SK-N-SH (cell line): ENCODE measurements at regions not wholly inside any gene's neighbourhood (a gene's known extent, or its start where the extent isn't known, plus 50 kb on each side); places are given as distances from the start of the nearest gene placed in this dataset.

ENCODE experiments used
- CTCF ChIA-PET: fragments of 300-600, 350-600 bp; formaldehyde crosslinking; extraction: SDS; loops from one replicate; lab custom pipeline; 2021; lab: Yijun Ruan, JAX
- POLR2A ChIA-PET: fragments of 350-600 bp; sonication (Branson Sonifier 250); formaldehyde crosslinking; extraction: SDS; loops from one replicate; lab custom pipeline; 2020; ENCODE audit warnings: antibody characterized with exemption, inconsistent platforms; lab: Yijun Ruan, JAX
- DNase-seq: peaks from one replicate; pipeline ENCODE4 v3.0.0; 2012
- H2AFZ ChIP-seq: fragments of 200-600 bp; sonication (generic); 2 replicates; pipeline ENCODE4 v1.8.1; 2016; ENCODE audit warnings: antibody characterized with exemption, mild to moderate bottlenecking, low read depth
- H3F3A ChIP-seq: fragments of 200-600 bp; sonication (generic); replicated peaks from 2 replicates; pipeline ENCODE3; 2016; ENCODE audit warnings: antibody characterized with exemption, mild to moderate bottlenecking; ENCODE audit not compliant: insufficient read depth
- H3K27ac ChIP-seq, 2 experiments: fragments of 200-500 bp in 1 of 2; fragments of 200-600 bp in 1 of 2; sonication (Bioruptor generic) in 1 of 2; sonication (generic), shearing (Covaris generic) in 1 of 2; 2 replicates each; pipeline versions ENCODE4 v1.5.1 to v1.6.1; 2014 to 2016; ENCODE audit warnings: low read depth in 2 of 2, inconsistent platforms in 1 of 2, low read length in 1 of 2, mild to moderate bottlenecking in 1 of 2, mixed read lengths in 1 of 2
- H3K27me3 ChIP-seq: fragments of 200-600 bp; sonication (generic), shearing (Covaris generic); 2 replicates; pipeline ENCODE4 v1.6.1; 2016; ENCODE audit warnings: mixed run types; ENCODE audit not compliant: insufficient read depth
- H3K36me3 ChIP-seq, 2 experiments: fragments of 200-500 bp in 1 of 2; fragments of 200-600 bp in 1 of 2; sonication (Bioruptor generic) in 1 of 2; sonication (generic) in 1 of 2; replicated peaks in 1 of 2; 2 replicates each; pipeline versions ENCODE3 to v1.5.1; 2014 to 2016; ENCODE audit warnings: low read length in 1 of 2, mild to moderate bottlenecking in 1 of 2; ENCODE audit not compliant: insufficient read depth in 2 of 2, control insufficient read depth in 1 of 2
- H3K4me1 ChIP-seq, 2 experiments: fragments of 200-500 bp in 1 of 2; fragments of 200-600 bp in 1 of 2; sonication (Bioruptor generic) in 1 of 2; sonication (generic), shearing (Covaris generic) in 1 of 2; 2 replicates each; pipeline versions ENCODE4 v1.5.1 to v1.6.1; 2014 to 2016; ENCODE audit warnings: low read depth in 1 of 2, low read length in 1 of 2, mixed run types in 1 of 2; ENCODE audit not compliant: insufficient read depth in 2 of 2, control insufficient read depth in 1 of 2
- H3K4me2 ChIP-seq: fragments of 200-600 bp; sonication (generic), shearing (Covaris generic); 2 replicates; pipeline ENCODE4 v1.6.1; 2017; ENCODE audit warnings: mixed run types
- H3K4me3 ChIP-seq, 2 experiments: fragments of 200-500 bp in 1 of 2; fragments of 200-600 bp in 1 of 2; sonication (Bioruptor generic) in 1 of 2; sonication (generic), shearing (Covaris generic) in 1 of 2; 2 replicates each; pipeline versions ENCODE4 v1.5.1 to v1.8.1; 2014 to 2016; ENCODE audit warnings: low read depth in 2 of 2, inconsistent platforms in 1 of 2, low read length in 1 of 2, mild to moderate bottlenecking in 1 of 2, mixed read lengths in 1 of 2, moderate library complexity in 1 of 2
- H3K79me2 ChIP-seq: fragments of 200-600 bp; sonication (generic); 2 replicates; pipeline ENCODE4 v1.8.1; 2017; ENCODE audit warnings: mild to moderate bottlenecking; ENCODE audit not compliant: insufficient read depth
- H3K9ac ChIP-seq: fragments of 200-600 bp; sonication (generic); 2 replicates; pipeline ENCODE4 v1.6.1; 2017; ENCODE audit warnings: mixed run types
- H3K9me2 ChIP-seq: fragments of 200-600 bp; sonication (generic); 2 replicates; pipeline ENCODE4 v1.6.1; 2017; ENCODE audit warnings: mixed run types
- H3K9me3 ChIP-seq: fragments of 200-600 bp; sonication (generic); 2 replicates; pipeline ENCODE4 v1.6.1; 2017; ENCODE audit warnings: mixed run types, mild to moderate bottlenecking, moderate library complexity
- H4K20me1 ChIP-seq: fragments of 200-600 bp; sonication (generic); 2 replicates; pipeline ENCODE4 v1.6.1; 2017; ENCODE audit warnings: mild to moderate bottlenecking, mixed run types; ENCODE audit not compliant: insufficient read depth
- FOSL2 ChIP-seq: IDR thresholded peaks from 2 replicates; pipeline ENCODE4 v1.4.0; 2012; ENCODE audit warnings: low read depth, mild to moderate bottlenecking, moderate library complexity, borderline replicate concordance
- GATA2 ChIP-seq: sonication (generic); formaldehyde crosslinking; IDR thresholded peaks from 2 replicates; pipeline ENCODE4 v1.5.0; 2020; ENCODE audit warnings: mild to moderate bottlenecking, missing genetic modification reagents
- IRF3 ChIP-seq: fragments of 150-350 bp; IDR thresholded peaks from 2 replicates; pipeline ENCODE4 v1.6.1; 2016; ENCODE audit warnings: mild to moderate bottlenecking, low read depth, low read length
- JUND ChIP-seq: IDR thresholded peaks from 2 replicates; pipeline ENCODE4 v1.4.0; 2012
- MEF2A ChIP-seq: IDR thresholded peaks from 2 replicates; pipeline ENCODE4 v1.4.0; 2012; ENCODE audit warnings: low read depth, borderline replicate concordance
- NFIC ChIP-seq: IDR thresholded peaks from 2 replicates; pipeline ENCODE4 v1.4.0; 2012; ENCODE audit warnings: borderline replicate concordance
- NRF1 ChIP-seq: IDR thresholded peaks from 2 replicates; pipeline ENCODE4 v1.6.1; 2012; ENCODE audit warnings: low read depth, mild to moderate bottlenecking, low read length
- POLR2AphosphoS5 ChIP-seq: IDR thresholded peaks from 2 replicates; pipeline ENCODE4 v1.6.1; 2012; ENCODE audit warnings: low read depth, low read length
- RAD21 ChIP-seq: IDR thresholded peaks from 2 replicates; pipeline ENCODE4 v1.6.1; 2012; ENCODE audit warnings: mild to moderate bottlenecking, low read length
- RCOR1 ChIP-seq: fragments of 150-350 bp; IDR thresholded peaks from 2 replicates; pipeline ENCODE4 v1.6.1; 2017; ENCODE audit warnings: antibody characterized with exemption, low read length
- REST ChIP-seq: IDR thresholded peaks from 2 replicates; pipeline ENCODE4 v1.6.1; 2012; ENCODE audit warnings: mild to moderate bottlenecking, low read depth, low read length, moderate library complexity
- RXRA ChIP-seq: IDR thresholded peaks from 2 replicates; pipeline ENCODE4 v1.4.0; 2012; ENCODE audit warnings: low read depth, mild to moderate bottlenecking, borderline replicate concordance
- USF1 ChIP-seq: IDR thresholded peaks from 2 replicates; pipeline ENCODE4 v1.4.0; 2012; ENCODE audit warnings: low read depth, borderline replicate concordance
- USF2 ChIP-seq: fragments of 150-350 bp; IDR thresholded peaks from 2 replicates; pipeline ENCODE4 v1.6.1; 2017; ENCODE audit warnings: antibody characterized with exemption, low read length, low read depth, borderline replicate concordance
- WGBS: methylation state at CpG from one replicate; pipeline ENCODE4 v1.1.6; 2017; ENCODE audit warnings: low lambda C conversion rate; 5-methylcytosine and 5-hydroxymethylcytosine counted together

- Histone ChIP-seq H3K27ac (no peak overlapping the region), H3K36me3 (no peaks in the 10 kb centered on the region), H3K4me1 (no peaks in the 10 kb centered on the region), H4K20me1 (no peaks in the 10 kb centered on the region), H3K27me3 (no peaks in the 10 kb centered on the region), H3K4me2 (no peak overlapping the region), H3K79me2 (no peaks in the 10 kb centered on the region), H2AFZ (no peak overlapping the region), H3F3A (no peaks in the 10 kb centered on the region), H3K9me2 (no peaks in the 10 kb centered on the region), H3K4me3 (no peak overlapping the region), H3K9ac (no peak overlapping the region), H3K9me3 (no peaks in the 10 kb centered on the region)
- DNase-seq, result no peak
- 62% methylated on average over 3 of the region's 3 CpGs for WGBS
- TF ChIP-seq USF2 (no peak), POLR2AphosphoS5 (no peak), GATA2 (CRISPR knock-in tag) (no peak), USF1 (no peak), JUND (no peak), FOSL2 (no peak), RXRA (no peak), MEF2A (no peak), RAD21 (no peak), REST (no peak), IRF3 (no peak), NRF1 (no peak), NFIC (no peak), RCOR1 (no peak)
- POLR2A ChIA-PET, result no interaction called here
- CTCF ChIA-PET, result no interaction called here
These were observed 276.6 kb downstream of the CLIC5 start for GRCh38 chr6:45739058-45739457.
